Endothelial cell of umbilical vein (primary cell): ENCODE measurements at regions not wholly inside any gene's neighbourhood (a gene's known extent, or its start where the extent isn't known, plus 50 kb on each side); places are given as distances from the start of the nearest gene placed in this dataset.

Experiments used
- BruUV-seq: library from RNA; stranded (reverse); fragments of 400-500 nt; replicated peaks from 2 replicates; lab custom pipeline; 2021; lab: Mats Ljungman, UMichigan
- CTCF ChIA-PET: fragments of 300-600, 350-600 bp; sonication (Branson Sonifier 250); formaldehyde crosslinking; loops from one replicate; lab custom pipeline; 2021; ENCODE audit warnings: antibody characterized with exemption, inconsistent platforms; lab: Charles Lee
- POLR2A ChIA-PET: fragments of 300-600, 350-600 bp; sonication (Branson Sonifier 250); formaldehyde crosslinking; loops from one replicate; lab custom pipeline; 2021; ENCODE audit warnings: antibody characterized with exemption, inconsistent platforms; lab: Charles Lee
- DNase-seq: peaks from one replicate; pipeline ENCODE4 v3.0.0-alpha.2; 2011; ENCODE audit warnings: low read depth, low spot score
- FAIRE-seq: peaks from 2 replicates; lab custom pipeline; 2011; peaks lifted over from hg19 to GRCh38; lab: Jason Lieb, UNC
- H2AFZ ChIP-seq: 2 replicates; pipeline ENCODE4 v1.6.0; 2012; ENCODE audit warnings: low read depth, low read length, control low read depth, inconsistent platforms
- H3K27ac ChIP-seq: 2 replicates; pipeline ENCODE4 v1.5.1; 2011; ENCODE audit warnings: low read depth, mild to moderate bottlenecking, control low read depth, low read length, moderate library complexity; ENCODE audit not compliant: insufficient read depth
- H3K27me3 ChIP-seq, 2 experiments: 2 replicates each; pipeline versions ENCODE4 v1.6.0 to v1.6.1; 2011; ENCODE audit warnings: low read length in 2 of 2, mixed read lengths in 1 of 2; ENCODE audit not compliant: control insufficient read depth in 2 of 2, insufficient read depth in 2 of 2
- H3K36me3 ChIP-seq, 2 experiments: 2 replicates in 1 of 2; 3 replicates in 1 of 2; pipeline ENCODE4 v1.5.1; 2011; ENCODE audit warnings: low read length in 2 of 2, mild to moderate bottlenecking in 1 of 2, moderate library complexity in 1 of 2; ENCODE audit not compliant: control insufficient read depth in 2 of 2, insufficient read depth in 2 of 2; ENCODE audit errors: extremely low read depth in 1 of 2
- H3K4me1 ChIP-seq: 3 replicates; pipeline ENCODE4 v1.5.1; 2011; ENCODE audit warnings: mild to moderate bottlenecking, low read length; ENCODE audit not compliant: control insufficient read depth, insufficient read depth; ENCODE audit errors: extremely low read depth
- H3K4me2 ChIP-seq: 2 replicates; pipeline ENCODE4 v1.6.1; 2011; ENCODE audit warnings: low read length, control low read depth, mixed read lengths; ENCODE audit not compliant: insufficient read depth
- H3K4me3 ChIP-seq, 3 experiments: fragments of 200-600 bp in 1 of 3; sonication (generic), shearing (Covaris generic) in 1 of 3; replicated peaks in 1 of 3; 2 replicates each; pipeline ENCODE4 v1.5.1; 2011 to 2016; ENCODE audit warnings: control low read depth in 3 of 3, low read length in 3 of 3, mild to moderate bottlenecking in 2 of 3, inconsistent platforms in 1 of 3, low read depth in 1 of 3, moderate library complexity in 1 of 3; ENCODE audit not compliant: insufficient read depth in 1 of 3
- H3K79me2 ChIP-seq: 2 replicates; pipeline ENCODE4 v1.6.0; 2012; ENCODE audit warnings: low read length, inconsistent platforms; ENCODE audit not compliant: control insufficient read depth, insufficient read depth
- H3K9ac ChIP-seq: replicated peaks from 2 replicates; pipeline ENCODE3; 2011; ENCODE audit warnings: low read length, control low read depth; ENCODE audit not compliant: insufficient read depth; ENCODE audit errors: extremely low read depth
- H3K9me1 ChIP-seq: replicated peaks from 3 replicates; pipeline ENCODE4 v1.6.0; 2011; ENCODE audit warnings: mild to moderate bottlenecking, low read length; ENCODE audit not compliant: control insufficient read depth, insufficient read depth; ENCODE audit errors: extremely low read depth
- H3K9me3 ChIP-seq: replicated peaks from 2 replicates; pipeline ENCODE4 v1.5.1; 2012; ENCODE audit warnings: low read length, inconsistent platforms; ENCODE audit not compliant: control insufficient read depth, insufficient read depth
- H4K20me1 ChIP-seq: replicated peaks from 2 replicates; pipeline ENCODE3; 2011; ENCODE audit warnings: mild to moderate bottlenecking, low read length; ENCODE audit not compliant: control insufficient read depth, insufficient read depth; ENCODE audit errors: extremely low read depth
- CTCF ChIP-seq, 2 donors: IDR thresholded peaks; 1 replicate in 1 of 2; 2 replicates in 1 of 2; pipeline ENCODE4 v1.5.1; 2011; ENCODE audit warnings: low read length in 2 of 2, mild to moderate bottlenecking in 2 of 2, moderate library complexity in 2 of 2, control low read depth in 1 of 2, inconsistent platforms in 1 of 2, low read depth in 1 of 2; ENCODE audit not compliant: insufficient read depth in 1 of 2; ENCODE audit errors: extremely low read depth in 1 of 2
- EZH2 ChIP-seq: IDR thresholded peaks from 2 replicates; pipeline ENCODE4 v1.6.1; 2012; ENCODE audit warnings: borderline replicate concordance, low read depth, mild to moderate bottlenecking, moderate library complexity, low read length, inconsistent platforms; ENCODE audit not compliant: severe bottlenecking
- FOS ChIP-seq: IDR thresholded peaks from 2 replicates; pipeline ENCODE4 v1.6.1; 2011; ENCODE audit warnings: mild to moderate bottlenecking, low read length, moderate library complexity, borderline replicate concordance; ENCODE audit not compliant: insufficient read depth
- GATA2 ChIP-seq: IDR thresholded peaks from 2 replicates; pipeline ENCODE4 v1.7.0; 2011; ENCODE audit warnings: low read depth, mild to moderate bottlenecking, moderate library complexity, mixed read lengths, low read length; ENCODE audit not compliant: insufficient read length, insufficient read depth
- JUN ChIP-seq: IDR thresholded peaks from 2 replicates; pipeline ENCODE4 v1.6.1; 2011; ENCODE audit warnings: borderline replicate concordance, low read depth; ENCODE audit not compliant: insufficient read length, insufficient read depth
- MYC ChIP-seq: IDR thresholded peaks from one replicate; pipeline ENCODE4 v1.6.1; 2011; ENCODE audit warnings: mild to moderate bottlenecking, low read depth, low read length
- POLR2A ChIP-seq: IDR thresholded peaks from 2 replicates; pipeline ENCODE4 v1.6.1; 2012; ENCODE audit warnings: low read depth, mild to moderate bottlenecking, control low read depth, low read length
- POLR2AphosphoS5 ChIP-seq: IDR thresholded peaks from 2 replicates; pipeline ENCODE4 v1.6.1; 2012; ENCODE audit warnings: low read depth, mild to moderate bottlenecking, control low read depth, low read length, moderate library complexity; ENCODE audit not compliant: insufficient read depth
- dilution Hi-C: fragments of 300-500 bp; cut with MboI; formaldehyde crosslinking; loops from one replicate; pipeline ENCODE4 v1.15.0; 2019; ENCODE audit warnings: low sequenced_read_pairs; ENCODE audit not compliant: extremely low pct_ligation_motif_present
- intact Hi-C: fragments of 100-400 bp; cut with micrococcal nuclease; formaldehyde crosslinking; loops from one replicate; pipeline ENCODE4 v1.10.0; 2022
- TF ChIP-seq, protein P1 (sequence below): IDR thresholded peaks from 2 replicates; pipeline ENCODE4 v1.6.1; 2011; ENCODE audit not compliant: insufficient read depth, insufficient read length

DNA sequence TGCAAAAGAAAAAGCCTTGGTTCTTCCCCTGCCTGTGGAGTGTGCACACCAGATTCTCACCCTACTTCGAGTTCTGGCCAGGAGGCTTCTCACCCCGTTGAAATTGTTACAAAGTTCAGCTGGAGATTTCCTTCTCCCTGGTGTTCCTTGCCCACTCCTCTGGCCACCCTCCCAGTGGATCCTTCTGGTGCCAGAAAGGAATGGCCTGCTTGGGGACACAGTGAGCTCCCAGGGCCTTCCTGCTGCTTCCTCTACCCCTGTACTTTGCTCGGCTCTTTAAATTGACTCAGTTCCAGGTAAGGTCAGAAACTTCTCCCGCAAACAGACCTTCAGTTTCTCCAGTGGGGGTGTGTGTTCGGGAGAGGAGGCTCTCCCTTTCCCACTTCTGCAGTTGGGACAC is 140.1 kb upstream of the CFAP20DC start:
- H3K36me3 ChIP-seq = no peaks in the 10 kb centered on the region
- no peak for DNase-seq
- no TSS peak for BruUV-seq
- intact Hi-C loops (no loop called here), dilution Hi-C loops (no loop called here)
- FAIRE-seq = no peak
- H3K27me3 ChIP-seq = no peaks in the 10 kb centered on the region
- no peaks in the 10 kb centered on the region for H3K9me3 ChIP-seq
- H3K9me1 ChIP-seq = no peaks in the 10 kb centered on the region
- no peak overlapping the region for H2AFZ ChIP-seq
- no peaks in the 10 kb centered on the region for H4K20me1 ChIP-seq
- H3K4me3 ChIP-seq = no peak overlapping the region
- ChIA-PET CTCF (no interaction called here), POLR2A (no interaction called here)
- no peak overlapping the region for H3K27ac ChIP-seq
- no peaks in the 10 kb centered on the region for H3K4me1 ChIP-seq
- TF ChIP-seq JUN (no peak), MYC (no peak), GATA2 (no peak), FOS (no peak), POLR2A (no peak), POLR2AphosphoS5 (no peak), EZH2 (no peak), CTCF (IDR thresholded peaks at IDR 0.05; ENCODE audit: extremely low read depth in 1 of 2, insufficient read depth in 1 of 2, low read depth in 1 of 2, low read length in 2 of 2) (no peak)
- TF ChIP-seq, protein P1, sequence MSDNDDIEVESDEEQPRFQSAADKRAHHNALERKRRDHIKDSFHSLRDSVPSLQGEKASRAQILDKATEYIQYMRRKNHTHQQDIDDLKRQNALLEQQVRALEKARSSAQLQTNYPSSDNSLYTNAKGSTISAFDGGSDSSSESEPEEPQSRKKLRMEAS = no peak
- no peak overlapping the region for H3K4me2 ChIP-seq
- no peaks in the 10 kb centered on the region for H3K79me2 ChIP-seq
- no peak overlapping the region for H3K9ac ChIP-seq
